ENCODE measurements at regions not wholly inside any gene's neighbourhood (a gene's known extent, or its start where the extent isn't known, plus 50 kb on each side); places are given as distances from the start of the nearest gene placed in this dataset.

- peak; percentile 1 for TF ChIP-seq RBBP5 (IDR thresholded peaks at IDR 0.05; ENCODE audit: borderline replicate concordance, insufficient read depth, low read length, poor library complexity, severe bottlenecking)
- no peak for TF ChIP-seq CHCHD3 (CRISPR knock-in tag; IDR thresholded peaks at IDR 0.05)
- no peak for TF ChIP-seq ATF4 (CRISPR knock-in tag; IDR thresholded peaks at IDR 0.05)
- TF ChIP-seq ZNF436 (CRISPR knock-in tag; IDR thresholded peaks at IDR 0.05) = no peak
- TF ChIP-seq SREBF1 (IDR thresholded peaks at IDR 0.05; ENCODE audit: borderline replicate concordance, low read depth, low read length) = no peak
- no peak for TF ChIP-seq ZNF23 (CRISPR knock-in tag; IDR thresholded peaks at IDR 0.05)
- 0 out of 4 replicates have a peak, but pooled peaks of 1 of the 2 experiments have one; percentile 62 for TF ChIP-seq MLX (CRISPR knock-in tag; conservative IDR thresholded peaks at IDR 0.05)
- 0 out of 2 replicates have a peak, but pooled peaks have one; percentile 15 for TF ChIP-seq RUNX1 (IDR thresholded peaks at IDR 0.05; ENCODE audit: low read depth)
- no peak for TF ChIP-seq ZNF717 (CRISPR knock-in tag; IDR thresholded peaks at IDR 0.05)
- no peak for TF ChIP-seq NCOR1 (IDR thresholded peaks at IDR 0.05)
- TF ChIP-seq MITF (IDR thresholded peaks at IDR 0.05) = no peak
Measured at GRCh38 chr22:22410121-22410520, 98.4 kb downstream of the ZNF280B start (continued).
